Chondrocyte (in vitro differentiated cells): ENCODE measurements at regions not wholly inside any gene's neighbourhood (a gene's known extent, or its start where the extent isn't known, plus 50 kb on each side); places are given as distances from the start of the nearest gene placed in this dataset.
"Not testable (repeated sequence)": the region's sequence is repeated elsewhere in the genome, so short reads cannot be mapped to it uniquely, and the experiment has no call there.

ENCODE experiments used
- DNase-seq: peaks from one replicate; pipeline ENCODE4 v3.0.0; 2021; ENCODE audit warnings: mixed read lengths, low spot score
- H3K27ac Mint-ChIP-seq: one replicate; pipeline ENCODE4 v1.8.0; 2021; ENCODE audit warnings: mild to moderate bottlenecking, moderate library complexity, mixed read lengths; ENCODE audit not compliant: unreplicated experiment
- H3K27me3 Mint-ChIP-seq: 2 replicates; pipeline ENCODE4 v1.8.0; 2021; ENCODE audit warnings: low read depth, mixed read lengths
- H3K36me3 Mint-ChIP-seq: 2 replicates; pipeline ENCODE4 v1.8.0; 2021; ENCODE audit warnings: low read depth, mixed read lengths
- H3K4me1 Mint-ChIP-seq: 2 replicates; pipeline ENCODE4 v1.8.0; 2021; ENCODE audit warnings: low read depth, mild to moderate bottlenecking, mixed read lengths
- H3K4me3 Mint-ChIP-seq: one replicate; pipeline ENCODE4 v1.8.0; 2021; ENCODE audit warnings: mild to moderate bottlenecking, moderate library complexity, mixed read lengths; ENCODE audit not compliant: unreplicated experiment
- H3K9me3 Mint-ChIP-seq: 2 replicates; pipeline ENCODE4 v1.8.0; 2021; ENCODE audit warnings: low read depth, mixed read lengths
- CTCF ChIP-seq: fragments of 200-600 bp; sonication (generic); IDR thresholded peaks from 2 replicates; pipeline ENCODE4 v1.5.0; 2021; ENCODE audit warnings: antibody characterized with exemption, mild to moderate bottlenecking, moderate library complexity

- H3K27me3 Mint-ChIP-seq: peaks cover 2% of the 10 kb centered on the region
- no peak overlapping the region for H3K4me3 Mint-ChIP-seq
- peaks cover 24% of the 10 kb centered on the region for H3K9me3 Mint-ChIP-seq
- DNase-seq: no peak
- TF ChIP-seq CTCF: no peak
- no peaks in the 10 kb centered on the region for H3K36me3 Mint-ChIP-seq
- no peak overlapping the region for H3K27ac Mint-ChIP-seq
- no peaks in the 10 kb centered on the region for H3K4me1 Mint-ChIP-seq
These were observed 719.3 kb upstream of the RGS18 start for GRCh38 chr1:191438979-191439378.

- H3K4me1 Mint-ChIP-seq, H3K27me3 Mint-ChIP-seq, H3K4me3 Mint-ChIP-seq, H3K9me3 Mint-ChIP-seq, DNase-seq, H3K27ac Mint-ChIP-seq, H3K36me3 Mint-ChIP-seq: not testable (repeated sequence)
These were observed 710.0 kb upstream of the RGS18 start for GRCh38 chr1:191448279-191448678.

- no peak for TF ChIP-seq CTCF
- Mint-ChIP-seq H3K4me3 (no peak overlapping the region), H3K27me3 (no peaks in the 10 kb centered on the region), H3K4me1 (no peaks in the 10 kb centered on the region), H3K36me3 (no peaks in the 10 kb centered on the region), H3K27ac (no peak overlapping the region), H3K9me3 (no peaks in the 10 kb centered on the region)
- no peak for DNase-seq
These were observed 705.7 kb upstream of the RGS18 start for GRCh38 chr1:191452586-191452985.

- H3K36me3 Mint-ChIP-seq: no peaks in the 10 kb centered on the region
- H3K4me3 Mint-ChIP-seq: no peak overlapping the region
- no peak for DNase-seq
- H3K27me3 Mint-ChIP-seq: no peaks in the 10 kb centered on the region
- no peak for TF ChIP-seq CTCF
- no peaks in the 10 kb centered on the region for H3K4me1 Mint-ChIP-seq
- no peaks in the 10 kb centered on the region for H3K9me3 Mint-ChIP-seq
- H3K27ac Mint-ChIP-seq: no peak overlapping the region
These were observed 704.8 kb upstream of the RGS18 start for GRCh38 chr1:191453487-191453886.

GRCh38 chr1:191457889-191458288 is 700.4 kb upstream of the RGS18 start:
- H3K4me1 Mint-ChIP-seq: no peaks in the 10 kb centered on the region
- DNase-seq: no peak
- no peaks in the 10 kb centered on the region for H3K27me3 Mint-ChIP-seq
- H3K27ac Mint-ChIP-seq: no peak overlapping the region
- no peaks in the 10 kb centered on the region for H3K36me3 Mint-ChIP-seq
- no peak for TF ChIP-seq CTCF
- H3K9me3 Mint-ChIP-seq: no peaks in the 10 kb centered on the region
- H3K4me3 Mint-ChIP-seq: no peak overlapping the region

GRCh38 chr1:191460234-191460633 is 698.0 kb upstream of the RGS18 start:
- Mint-ChIP-seq H3K36me3 (no peaks in the 10 kb centered on the region), H3K27ac (no peak overlapping the region), H3K9me3 (no peaks in the 10 kb centered on the region), H3K4me3 (no peak overlapping the region), H3K27me3 (no peaks in the 10 kb centered on the region), H3K4me1 (no peaks in the 10 kb centered on the region)
- no peak for DNase-seq
- TF ChIP-seq CTCF: no peak
